HepG2 (cell line): ENCODE measurements at regions not wholly inside any gene's neighbourhood (a gene's known extent, or its start where the extent isn't known, plus 50 kb on each side); places are given as distances from the start of the nearest gene placed in this dataset.

ENCODE experiments used
- JUNB ChIP-seq: sonication (generic); formaldehyde crosslinking; IDR thresholded peaks from 2 replicates; pipeline ENCODE4 v1.8.0; 2022; ENCODE audit warnings: missing genetic modification reagents, mild to moderate bottlenecking, borderline replicate concordance
- NR2F6 ChIP-seq, 2 experiments: IDR thresholded peaks; 2 replicates each; pipeline ENCODE4 v1.6.1; 2016; ENCODE audit warnings: antibody characterized with exemption in 1 of 2, mild to moderate bottlenecking in 1 of 2
- RAD51 ChIP-seq: fragments of 450-650 bp; IDR thresholded peaks from 2 replicates; pipeline ENCODE4 v1.6.1; 2016; ENCODE audit warnings: borderline replicate concordance
- TRIM24 ChIP-seq: sonication (generic); formaldehyde crosslinking; IDR thresholded peaks from 2 replicates; pipeline ENCODE4 v1.8.0; 2022; ENCODE audit warnings: mild to moderate bottlenecking, missing genetic modification reagents

GRCh38 chr9:23220957-23221356 lies 605.1 kb downstream of the ELAVL2 start:
- TF ChIP-seq JUNB (no peak), NR2F6 (IDR thresholded peaks at IDR 0.05) (no peak), NR2F6 (CRISPR knock-in tag; IDR thresholded peaks at IDR 0.05) (no peak), TRIM24 (no peak), RAD51 (no peak)
